SK-N-SH (cell line): ENCODE measurements at regions not wholly inside any gene's neighbourhood (a gene's known extent, or its start where the extent isn't known, plus 50 kb on each side); places are given as distances from the start of the nearest gene placed in this dataset.
"Not testable (repeated sequence)": the region's sequence is repeated elsewhere in the genome, so short reads cannot be mapped to it uniquely, and the experiment has no call there.

Source experiments
- EP300 ChIP-seq, 2 experiments: IDR thresholded peaks; 2 replicates each; pipeline versions ENCODE4 v1.4.0 to v1.6.1; 2012; ENCODE audit warnings: borderline replicate concordance in 1 of 2, low read depth in 1 of 2, low read length in 1 of 2
- EZH2phosphoT487 ChIP-seq: fragments of 200-600 bp; sonication (generic); IDR thresholded peaks from 2 replicates; pipeline ENCODE4 v1.6.1; 2017; ENCODE audit warnings: low read depth, mixed run types, mild to moderate bottlenecking, antibody characterized with exemption, moderate library complexity, borderline replicate concordance
- FOSL2 ChIP-seq: IDR thresholded peaks from 2 replicates; pipeline ENCODE4 v1.4.0; 2012; ENCODE audit warnings: low read depth, mild to moderate bottlenecking, moderate library complexity, borderline replicate concordance
- IRF3 ChIP-seq: fragments of 150-350 bp; IDR thresholded peaks from 2 replicates; pipeline ENCODE4 v1.6.1; 2016; ENCODE audit warnings: mild to moderate bottlenecking, low read depth, low read length
- MAX ChIP-seq: IDR thresholded peaks from 2 replicates; pipeline ENCODE4 v1.4.0; 2012; ENCODE audit warnings: low read depth
- NFIC ChIP-seq: IDR thresholded peaks from 2 replicates; pipeline ENCODE4 v1.4.0; 2012; ENCODE audit warnings: borderline replicate concordance
- SIN3A ChIP-seq: IDR thresholded peaks from 2 replicates; pipeline ENCODE4 v1.6.1; 2012; ENCODE audit warnings: low read depth, mild to moderate bottlenecking, low read length, moderate library complexity, borderline replicate concordance
- TAF1 ChIP-seq: IDR thresholded peaks from 2 replicates; pipeline ENCODE4 v1.6.1; 2012; ENCODE audit warnings: low read depth, mild to moderate bottlenecking, low read length, moderate library complexity, borderline replicate concordance
- YY1 ChIP-seq: IDR thresholded peaks from 2 replicates; pipeline ENCODE4 v1.4.0; 2012; ENCODE audit warnings: low read depth, mild to moderate bottlenecking
- TF ChIP-seq, protein P1 (sequence below): fragments of 200-600 bp; sonication (generic); IDR thresholded peaks from 2 replicates; pipeline ENCODE4 v1.6.1; 2017; ENCODE audit warnings: antibody characterized with exemption, mild to moderate bottlenecking, moderate library complexity
- TF ChIP-seq, protein P2 (sequence below): IDR thresholded peaks from 2 replicates; pipeline ENCODE4; 2012
- TF ChIP-seq, protein P3 (sequence below): fragments of 150-350 bp; IDR thresholded peaks from 2 replicates; pipeline ENCODE4 v1.6.1; 2017; ENCODE audit warnings: antibody characterized with exemption, low read length, low read depth, borderline replicate concordance

DNA sequence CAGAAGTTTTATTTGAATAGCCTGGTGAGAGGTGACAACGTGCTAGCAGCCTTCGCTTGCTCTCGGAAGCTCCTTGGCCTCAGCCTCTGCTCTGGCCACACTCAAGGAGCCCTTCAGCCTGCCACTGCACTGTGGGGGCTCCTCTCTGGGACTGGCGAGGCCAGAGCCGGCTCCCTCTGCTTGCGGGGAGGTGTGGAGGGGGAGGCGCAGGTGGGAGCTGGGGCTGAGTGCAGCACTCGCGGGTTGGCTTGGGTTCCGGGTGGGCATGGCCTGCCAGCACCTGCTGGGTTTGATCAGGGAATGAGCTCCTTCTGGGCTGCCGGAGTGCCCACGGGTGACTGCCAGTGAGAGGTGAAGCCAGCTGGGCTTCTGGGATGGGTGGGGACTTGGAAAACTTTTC lies 504.8 kb upstream of the TGIF2LX start:
- TF ChIP-seq EP300 (IDR thresholded peaks at IDR 0.05; ENCODE audit: borderline replicate concordance in 1 of 2, low read depth in 1 of 2, low read length in 1 of 2); IRF3; EZH2phosphoT487; TAF1; NFIC; SIN3A; YY1; MAX; FOSL2: not testable (repeated sequence)
- TF ChIP-seq, protein P1, sequence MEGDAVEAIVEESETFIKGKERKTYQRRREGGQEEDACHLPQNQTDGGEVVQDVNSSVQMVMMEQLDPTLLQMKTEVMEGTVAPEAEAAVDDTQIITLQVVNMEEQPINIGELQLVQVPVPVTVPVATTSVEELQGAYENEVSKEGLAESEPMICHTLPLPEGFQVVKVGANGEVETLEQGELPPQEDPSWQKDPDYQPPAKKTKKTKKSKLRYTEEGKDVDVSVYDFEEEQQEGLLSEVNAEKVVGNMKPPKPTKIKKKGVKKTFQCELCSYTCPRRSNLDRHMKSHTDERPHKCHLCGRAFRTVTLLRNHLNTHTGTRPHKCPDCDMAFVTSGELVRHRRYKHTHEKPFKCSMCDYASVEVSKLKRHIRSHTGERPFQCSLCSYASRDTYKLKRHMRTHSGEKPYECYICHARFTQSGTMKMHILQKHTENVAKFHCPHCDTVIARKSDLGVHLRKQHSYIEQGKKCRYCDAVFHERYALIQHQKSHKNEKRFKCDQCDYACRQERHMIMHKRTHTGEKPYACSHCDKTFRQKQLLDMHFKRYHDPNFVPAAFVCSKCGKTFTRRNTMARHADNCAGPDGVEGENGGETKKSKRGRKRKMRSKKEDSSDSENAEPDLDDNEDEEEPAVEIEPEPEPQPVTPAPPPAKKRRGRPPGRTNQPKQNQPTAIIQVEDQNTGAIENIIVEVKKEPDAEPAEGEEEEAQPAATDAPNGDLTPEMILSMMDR = not testable (repeated sequence)
- TF ChIP-seq, protein P2, sequence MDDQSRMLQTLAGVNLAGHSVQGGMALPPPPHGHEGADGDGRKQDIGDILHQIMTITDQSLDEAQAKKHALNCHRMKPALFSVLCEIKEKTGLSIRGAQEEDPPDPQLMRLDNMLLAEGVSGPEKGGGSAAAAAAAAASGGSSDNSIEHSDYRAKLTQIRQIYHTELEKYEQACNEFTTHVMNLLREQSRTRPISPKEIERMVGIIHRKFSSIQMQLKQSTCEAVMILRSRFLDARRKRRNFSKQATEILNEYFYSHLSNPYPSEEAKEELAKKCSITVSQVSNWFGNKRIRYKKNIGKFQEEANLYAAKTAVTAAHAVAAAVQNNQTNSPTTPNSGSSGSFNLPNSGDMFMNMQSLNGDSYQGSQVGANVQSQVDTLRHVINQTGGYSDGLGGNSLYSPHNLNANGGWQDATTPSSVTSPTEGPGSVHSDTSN = not testable (repeated sequence)
- TF ChIP-seq, protein P3, sequence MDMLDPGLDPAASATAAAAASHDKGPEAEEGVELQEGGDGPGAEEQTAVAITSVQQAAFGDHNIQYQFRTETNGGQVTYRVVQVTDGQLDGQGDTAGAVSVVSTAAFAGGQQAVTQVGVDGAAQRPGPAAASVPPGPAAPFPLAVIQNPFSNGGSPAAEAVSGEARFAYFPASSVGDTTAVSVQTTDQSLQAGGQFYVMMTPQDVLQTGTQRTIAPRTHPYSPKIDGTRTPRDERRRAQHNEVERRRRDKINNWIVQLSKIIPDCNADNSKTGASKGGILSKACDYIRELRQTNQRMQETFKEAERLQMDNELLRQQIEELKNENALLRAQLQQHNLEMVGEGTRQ = not testable (repeated sequence)
